DMS 273 (cell line): ENCODE measurements at regions not wholly inside any gene's neighbourhood (a gene's known extent, or its start where the extent isn't known, plus 50 kb on each side); places are given as distances from the start of the nearest gene placed in this dataset.

Experiments used
- DNase-seq: peaks from one replicate; lab custom pipeline; 2025; ENCODE audit not compliant: unreplicated experiment; lab: John Stamatoyannopoulos, UW

- peak; percentile 77 for DNase-seq
Observed at GRCh38 chr18:6521803-6522418, 107.2 kb upstream of the L3MBTL4 start.

- DNase-seq: no peak
Observed at GRCh38 chr18:6525604-6526003, 110.9 kb upstream of the L3MBTL4 start.

GRCh38 chr18:6537475-6537874, 122.8 kb upstream of the L3MBTL4 start:
- no peak for DNase-seq

- peak; percentile 74 for DNase-seq
Observed at GRCh38 chr18:6541131-6541679, 126.5 kb upstream of the L3MBTL4 start.

- no peak for DNase-seq
Observed at GRCh38 chr18:6542296-6542695, 127.6 kb upstream of the L3MBTL4 start.

- peak; percentile 72 for DNase-seq
Observed at GRCh38 chr18:6543330-6543908, 128.7 kb upstream of the L3MBTL4 start.

GRCh38 chr18:6546229-6546628, 131.5 kb upstream of the L3MBTL4 start:
- peak; percentile 59 for DNase-seq

- no peak for DNase-seq
Observed at GRCh38 chr18:6547476-6547875, 132.8 kb upstream of the L3MBTL4 start.

GRCh38 chr18:6553234-6553900, 138.7 kb upstream of the L3MBTL4 start:
- no peak for DNase-seq

GRCh38 chr18:6557057-6557769, 142.5 kb upstream of the L3MBTL4 start:
- no peak for DNase-seq

- DNase-seq: no peak
Observed at GRCh38 chr18:6557770-6558248, 143.1 kb upstream of the L3MBTL4 start.

- no peak for DNase-seq
Observed at GRCh38 chr18:6558446-6559156, 143.9 kb upstream of the L3MBTL4 start.

GRCh38 chr18:6559296-6559695, 144.6 kb upstream of the L3MBTL4 start:
- DNase-seq: no peak

- DNase-seq: no peak
Observed at GRCh38 chr18:6561016-6561415, 146.3 kb upstream of the L3MBTL4 start.

GRCh38 chr18:6561420-6561861, 146.7 kb upstream of the L3MBTL4 start:
- peak; percentile 54 for DNase-seq

- DNase-seq: peak; percentile 54
Observed at GRCh38 chr18:6561862-6562291, 147.2 kb upstream of the L3MBTL4 start.

GRCh38 chr18:6563896-6564295, 149.2 kb upstream of the L3MBTL4 start:
- DNase-seq: no peak

- DNase-seq: no peak
Observed at GRCh38 chr18:6564950-6565814, 150.5 kb upstream of the L3MBTL4 start.

GRCh38 chr18:6565815-6566081, 151.0 kb upstream of the L3MBTL4 start:
- no peak for DNase-seq

- DNase-seq: no peak
Observed at GRCh38 chr18:6566338-6566911, 151.7 kb upstream of the L3MBTL4 start.
